G401.6 (cell line): ENCODE measurements at regions not wholly inside any gene's neighbourhood (a gene's known extent, or its start where the extent isn't known, plus 50 kb on each side); places are given as distances from the start of the nearest gene placed in this dataset.

Experiments used
- FAIRE-seq: peaks from 2 replicates; lab custom pipeline; 2012; peaks lifted over from hg19 to GRCh38; lab: Jason Lieb, UNC

- FAIRE-seq = no peak
These were observed 179.6 kb downstream of the CSNK2A3 start for GRCh38 chr11:11173316-11174025.

GRCh38 chr11:11171854-11172253 lies 181.2 kb downstream of the CSNK2A3 start:
- FAIRE-seq = no peak

GRCh38 chr11:11171285-11171684 lies 181.8 kb downstream of the CSNK2A3 start:
- FAIRE-seq = no peak

- FAIRE-seq = no peak
These were observed 182.5 kb downstream of the CSNK2A3 start for GRCh38 chr11:11170352-11171084.

GRCh38 chr11:11169715-11170351 lies 183.2 kb downstream of the CSNK2A3 start:
- FAIRE-seq = no peak

- FAIRE-seq = no peak
These were observed 185.2 kb downstream of the CSNK2A3 start for GRCh38 chr11:11167806-11168205.

- no peak for FAIRE-seq
These were observed 188.7 kb downstream of the CSNK2A3 start for GRCh38 chr11:11164334-11164690.

- FAIRE-seq = no peak
These were observed 189.2 kb downstream of the CSNK2A3 start for GRCh38 chr11:11163669-11164333.

- FAIRE-seq = no peak
These were observed 189.8 kb downstream of the CSNK2A3 start for GRCh38 chr11:11163236-11163635.

GRCh38 chr11:11157185-11157584 lies 195.9 kb downstream of the CSNK2A3 start:
- FAIRE-seq = no peak

- no peak for FAIRE-seq
These were observed 196.9 kb downstream of the CSNK2A3 start for GRCh38 chr11:11155962-11156815.

- FAIRE-seq = no peak
These were observed 200.2 kb downstream of the CSNK2A3 start for GRCh38 chr11:11152877-11153276.

GRCh38 chr11:11149671-11150459 lies 203.2 kb downstream of the CSNK2A3 start:
- no peak for FAIRE-seq

GRCh38 chr11:11148596-11148995 lies 204.5 kb downstream of the CSNK2A3 start:
- no peak for FAIRE-seq

GRCh38 chr11:11148104-11148509 lies 204.9 kb downstream of the CSNK2A3 start:
- no peak for FAIRE-seq

GRCh38 chr11:11146830-11147229 lies 206.2 kb downstream of the CSNK2A3 start:
- FAIRE-seq = no peak

GRCh38 chr11:11143849-11144248 lies 209.2 kb downstream of the CSNK2A3 start:
- no peak for FAIRE-seq

GRCh38 chr11:11142430-11142829 lies 210.6 kb downstream of the CSNK2A3 start:
- FAIRE-seq = no peak

GRCh38 chr11:11141065-11141464 lies 212.0 kb downstream of the CSNK2A3 start:
- FAIRE-seq = no peak

- FAIRE-seq = no peak
These were observed 212.5 kb downstream of the CSNK2A3 start for GRCh38 chr11:11140510-11140909.

- no peak for FAIRE-seq
These were observed 215.7 kb downstream of the CSNK2A3 start for GRCh38 chr11:11137339-11137738.
